Epidermal melanocyte (primary cell): ENCODE measurements at regions not wholly inside any gene's neighbourhood (a gene's known extent, or its start where the extent isn't known, plus 50 kb on each side); places are given as distances from the start of the nearest gene placed in this dataset.
"Not testable (repeated sequence)": the region's sequence is repeated elsewhere in the genome, so short reads cannot be mapped to it uniquely, and the experiment has no call there.

Experiments
- DNase-seq: peaks from one replicate; pipeline ENCODE4 v3.0.0; 2011; ENCODE audit warnings: low spot score; ENCODE audit not compliant: insufficient read length

- DNase-seq = no peak
Observed at GRCh38 chr1:173300061-173301044, 93.2 kb upstream of the TNFSF4 start.

- DNase-seq = no peak
Observed at GRCh38 chr1:173301507-173301906, 94.4 kb upstream of the TNFSF4 start.

- DNase-seq = no peak
Observed at GRCh38 chr1:173302366-173302765, 95.2 kb upstream of the TNFSF4 start.

GRCh38 chr1:173302890-173303829 is 96.0 kb upstream of the TNFSF4 start:
- DNase-seq = no peak

- DNase-seq = no peak
Observed at GRCh38 chr1:173303984-173304383, 96.9 kb upstream of the TNFSF4 start.

- no peak for DNase-seq
Observed at GRCh38 chr1:173304529-173305227, 97.5 kb upstream of the TNFSF4 start.

GRCh38 chr1:173307845-173308244 is 100.7 kb upstream of the TNFSF4 start:
- DNase-seq = no peak

- no peak for DNase-seq
Observed at GRCh38 chr1:173314656-173315055, 107.5 kb upstream of the TNFSF4 start.

GRCh38 chr1:173315296-173315695 is 108.2 kb upstream of the TNFSF4 start:
- DNase-seq = no peak

- DNase-seq = no peak
Observed at GRCh38 chr1:173318788-173319187, 111.7 kb upstream of the TNFSF4 start.

- not testable (repeated sequence) for DNase-seq
Observed at GRCh38 chr1:173324352-173324751, 117.2 kb upstream of the TNFSF4 start.

GRCh38 chr1:173327987-173328386 is 120.9 kb upstream of the TNFSF4 start:
- not testable (repeated sequence) for DNase-seq

GRCh38 chr1:173328961-173329360 is 121.8 kb upstream of the TNFSF4 start:
- no peak for DNase-seq

GRCh38 chr1:173329726-173330125 is 122.6 kb upstream of the TNFSF4 start:
- no peak for DNase-seq

GRCh38 chr1:173330149-173330951 is 123.2 kb upstream of the TNFSF4 start:
- DNase-seq = peak; percentile 32

- not testable (repeated sequence) for DNase-seq
Observed at GRCh38 chr1:173330952-173331548, 123.9 kb upstream of the TNFSF4 start.

GRCh38 chr1:173332026-173332425 is 124.9 kb upstream of the TNFSF4 start:
- DNase-seq = no peak

- no peak for DNase-seq
Observed at GRCh38 chr1:173333581-173333980, 126.5 kb upstream of the TNFSF4 start.

- no peak for DNase-seq
Observed at GRCh38 chr1:173337126-173337525, 130.0 kb upstream of the TNFSF4 start.

GRCh38 chr1:173341307-173341706 is 134.2 kb upstream of the TNFSF4 start:
- no peak for DNase-seq
